Panc1 (cell line): ENCODE measurements at regions not wholly inside any gene's neighbourhood (a gene's known extent, or its start where the extent isn't known, plus 50 kb on each side); places are given as distances from the start of the nearest gene placed in this dataset.

ENCODE experiments used
- SIN3A ChIP-seq: IDR thresholded peaks from 2 replicates; pipeline ENCODE4 v1.6.1; 2012; ENCODE audit warnings: low read depth, mild to moderate bottlenecking, low read length, moderate library complexity, borderline replicate concordance; ENCODE audit not compliant: insufficient read depth
- TF ChIP-seq, protein P1 (sequence below): fragments of 450-650 bp; IDR thresholded peaks from 2 replicates; pipeline ENCODE4 v1.5.1; 2017; ENCODE audit warnings: mild to moderate bottlenecking

DNA sequence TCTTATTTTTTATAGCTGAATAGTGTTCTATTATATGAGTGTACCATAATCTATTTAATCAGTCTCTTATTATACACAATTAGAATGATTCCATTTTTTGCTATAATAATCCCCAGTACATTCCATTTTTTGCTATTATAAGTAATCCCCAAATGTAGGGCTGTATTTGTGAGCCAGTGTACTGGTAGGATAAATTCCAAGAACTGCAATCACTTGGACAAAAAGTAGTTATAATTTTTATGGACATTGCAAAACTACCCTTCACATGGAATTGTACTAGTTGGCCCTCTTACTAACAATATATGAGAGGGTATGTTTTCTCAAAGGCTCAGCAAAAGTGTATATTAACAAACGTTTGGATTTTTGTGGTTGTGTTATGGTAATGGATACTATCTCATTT is 481.7 kb upstream of the CLINT1 start:
- TF ChIP-seq, protein P1, sequence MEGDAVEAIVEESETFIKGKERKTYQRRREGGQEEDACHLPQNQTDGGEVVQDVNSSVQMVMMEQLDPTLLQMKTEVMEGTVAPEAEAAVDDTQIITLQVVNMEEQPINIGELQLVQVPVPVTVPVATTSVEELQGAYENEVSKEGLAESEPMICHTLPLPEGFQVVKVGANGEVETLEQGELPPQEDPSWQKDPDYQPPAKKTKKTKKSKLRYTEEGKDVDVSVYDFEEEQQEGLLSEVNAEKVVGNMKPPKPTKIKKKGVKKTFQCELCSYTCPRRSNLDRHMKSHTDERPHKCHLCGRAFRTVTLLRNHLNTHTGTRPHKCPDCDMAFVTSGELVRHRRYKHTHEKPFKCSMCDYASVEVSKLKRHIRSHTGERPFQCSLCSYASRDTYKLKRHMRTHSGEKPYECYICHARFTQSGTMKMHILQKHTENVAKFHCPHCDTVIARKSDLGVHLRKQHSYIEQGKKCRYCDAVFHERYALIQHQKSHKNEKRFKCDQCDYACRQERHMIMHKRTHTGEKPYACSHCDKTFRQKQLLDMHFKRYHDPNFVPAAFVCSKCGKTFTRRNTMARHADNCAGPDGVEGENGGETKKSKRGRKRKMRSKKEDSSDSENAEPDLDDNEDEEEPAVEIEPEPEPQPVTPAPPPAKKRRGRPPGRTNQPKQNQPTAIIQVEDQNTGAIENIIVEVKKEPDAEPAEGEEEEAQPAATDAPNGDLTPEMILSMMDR, result no peak
- no peak for TF ChIP-seq SIN3A
